NCI-H748 (cell line): ENCODE measurements at regions not wholly inside any gene's neighbourhood (a gene's known extent, or its start where the extent isn't known, plus 50 kb on each side); places are given as distances from the start of the nearest gene placed in this dataset.
"Not testable (repeated sequence)": the region's sequence is repeated elsewhere in the genome, so short reads cannot be mapped to it uniquely, and the experiment has no call there.

Experiments used
- DNase-seq: peaks from one replicate; lab custom pipeline; 2025; ENCODE audit not compliant: unreplicated experiment; lab: John Stamatoyannopoulos, UW

- DNase-seq = peak; percentile 60
These were observed 178.4 kb downstream of the PSMG1 start for GRCh38 chr21:39004634-39005501.

GRCh38 chr21:39003982-39004633, 179.1 kb downstream of the PSMG1 start:
- DNase-seq = peak; percentile 84

GRCh38 chr21:39001341-39001740, 181.9 kb downstream of the PSMG1 start:
- DNase-seq = no peak

- no peak for DNase-seq
These were observed 182.8 kb downstream of the PSMG1 start for GRCh38 chr21:39000496-39000895.

- DNase-seq = no peak
These were observed 184.1 kb downstream of the PSMG1 start for GRCh38 chr21:38999161-38999560.

- DNase-seq = not testable (repeated sequence)
These were observed 185.0 kb downstream of the PSMG1 start for GRCh38 chr21:38998281-38998680.

GRCh38 chr21:38997843-38998175, 185.4 kb downstream of the PSMG1 start:
- DNase-seq = not testable (repeated sequence)

- no peak for DNase-seq
These were observed 186.0 kb downstream of the PSMG1 start for GRCh38 chr21:38997051-38997842.

GRCh38 chr21:38996355-38996754, 186.9 kb downstream of the PSMG1 start:
- DNase-seq = no peak

GRCh38 chr21:38995731-38996130, 187.5 kb downstream of the PSMG1 start:
- peak; percentile 62 for DNase-seq

- no peak for DNase-seq
These were observed 188.1 kb downstream of the PSMG1 start for GRCh38 chr21:38995071-38995669.

GRCh38 chr21:38994042-38994441, 188.3 kb downstream of the ETS2 start:
- no peak for DNase-seq

GRCh38 chr21:38993561-38993960, 187.8 kb downstream of the ETS2 start:
- DNase-seq = no peak

GRCh38 chr21:38992737-38993136, 187.0 kb downstream of the ETS2 start:
- no peak for DNase-seq

- peak; percentile 88 for DNase-seq
These were observed 184.7 kb downstream of the ETS2 start for GRCh38 chr21:38990424-38990794.

- DNase-seq = peak; percentile 91
These were observed 184.2 kb downstream of the ETS2 start for GRCh38 chr21:38989745-38990423.

- no peak for DNase-seq
These were observed 183.6 kb downstream of the ETS2 start for GRCh38 chr21:38989379-38989744.

GRCh38 chr21:38988509-38989378, 183.0 kb downstream of the ETS2 start:
- no peak for DNase-seq

- DNase-seq = no peak
These were observed 182.1 kb downstream of the ETS2 start for GRCh38 chr21:38987633-38988508.
